ENCODE measurements at regions not wholly inside any gene's neighbourhood (a gene's known extent, or its start where the extent isn't known, plus 50 kb on each side); places are given as distances from the start of the nearest gene placed in this dataset.

- no peak for TF ChIP-seq CTCF (IDR thresholded peaks at IDR 0.05)
- no peak for TF ChIP-seq PRDM15 (CRISPR knock-in tag; IDR thresholded peaks at IDR 0.05)
- TF ChIP-seq PRRX2 (CRISPR knock-in tag; IDR thresholded peaks at IDR 0.05), result no peak
- TF ChIP-seq STAT6 (CRISPR knock-in tag; conservative IDR thresholded peaks at IDR 0.05; ENCODE audit: low read depth), result no peak
- no peak for TF ChIP-seq ZBTB43 (CRISPR knock-in tag; IDR thresholded peaks at IDR 0.05)
- TF ChIP-seq ZNF263 (CRISPR knock-in tag; IDR thresholded peaks at IDR 0.05; ENCODE audit: low read depth), result no peak
Observed at GRCh38 chr5:146986469-146986868, 107.9 kb upstream of the PPP2R2B start (continued).

GRCh38 chr5:146993876-146994530 lies 115.4 kb upstream of the PPP2R2B start:
- H3K27me3 Mint-ChIP-seq (ENCODE audit: low read depth), result no peaks in the 10 kb centered on the region
- no peak for ATAC-seq
- POLR2A ChIA-PET, result no interaction called here
- TF ChIP-seq SP1 (CRISPR knock-in tag; conservative IDR thresholded peaks at IDR 0.05), result no peak
- no peak for TF ChIP-seq ZNF232 (CRISPR knock-in tag; IDR thresholded peaks at IDR 0.05)
- no peak for TF ChIP-seq PRDM15 (CRISPR knock-in tag; IDR thresholded peaks at IDR 0.05)
- TF ChIP-seq ATF2 (CRISPR knock-in tag; IDR thresholded peaks at IDR 0.05; ENCODE audit: borderline replicate concordance, low read depth), result no peak
- no peak for TF ChIP-seq ZNF423 (CRISPR knock-in tag; IDR thresholded peaks at IDR 0.05)
- no peak for DNase-seq (ENCODE audit: low spot score)
- H3K9me3 Mint-ChIP-seq, result peaks cover 22% of the 10 kb centered on the region
- no peak overlapping the region for H3K4me3 Mint-ChIP-seq
- CTCF ChIA-PET, result interaction anchor here (1.6 kb wide), 1 partner anchor 195 kb away, joined by 7 read pairs; no protein-coding TSS in a partner anchor
- peaks cover 1% of the 10 kb centered on the region; the same call in 1 of the 2 replicates for H3K36me3 Mint-ChIP-seq
- no peak overlapping the region for H3K27ac Mint-ChIP-seq
- H3K4me1 Mint-ChIP-seq, result peaks cover 14% of the 10 kb centered on the region

Data from WTC11 (cell line).